GM23338 (cell line): ENCODE measurements at regions not wholly inside any gene's neighbourhood (a gene's known extent, or its start where the extent isn't known, plus 50 kb on each side); places are given as distances from the start of the nearest gene placed in this dataset.

ENCODE experiments used
- ATAC-seq: fragments of 200-7000 bp; cut with Tn5 transposase; 3 replicates; pipeline ENCODE4 v1.9.1; 2020
- DNase-seq: peaks from one replicate; pipeline ENCODE4 v3.0.0-alpha.2; 2015; ENCODE audit warnings: low spot score
- H2AFZ ChIP-seq: fragments of 200-600 bp; sonication (generic); 2 replicates; pipeline ENCODE4 v1.8.0; 2016; ENCODE audit warnings: antibody characterized with exemption, mild to moderate bottlenecking, moderate library complexity
- H3F3A ChIP-seq: fragments of 200-600 bp; sonication (generic); replicated peaks from 2 replicates; pipeline ENCODE4 v1.8.0; 2017; ENCODE audit warnings: antibody characterized with exemption, mixed run types, low read depth
- H3K27ac ChIP-seq: fragments of 200-600 bp; sonication (generic); 2 replicates; pipeline ENCODE4 v1.6.1; 2016; ENCODE audit warnings: low read depth
- H3K27me3 ChIP-seq: fragments of 200-600 bp; sonication (generic); 2 replicates; pipeline ENCODE4 v1.8.0; 2016; ENCODE audit warnings: mild to moderate bottlenecking, mixed run types, moderate library complexity; ENCODE audit not compliant: insufficient read depth
- H3K36me3 ChIP-seq: fragments of 200-600 bp; sonication (generic); 2 replicates; pipeline ENCODE4 v1.8.0; 2016; ENCODE audit warnings: mild to moderate bottlenecking; ENCODE audit not compliant: insufficient read depth
- H3K4me1 ChIP-seq: fragments of 200-600 bp; sonication (generic); 2 replicates; pipeline ENCODE4 v1.8.0; 2016; ENCODE audit warnings: mild to moderate bottlenecking, moderate library complexity; ENCODE audit not compliant: insufficient read depth
- H3K4me2 ChIP-seq: fragments of 200-600 bp; sonication (generic); 2 replicates; pipeline ENCODE4 v1.7.1; 2017; ENCODE audit warnings: mixed run types
- H3K4me3 ChIP-seq: fragments of 200-600 bp; sonication (generic); 2 replicates; pipeline ENCODE4 v1.6.1; 2016; ENCODE audit warnings: mixed run types
- H3K79me2 ChIP-seq: fragments of 200-600 bp; sonication (generic); replicated peaks from 2 replicates; pipeline ENCODE4 v1.8.0; 2017; ENCODE audit warnings: mild to moderate bottlenecking; ENCODE audit not compliant: insufficient read depth
- H3K9me2 ChIP-seq: fragments of 200-600 bp; sonication (generic); 2 replicates; pipeline ENCODE4 v1.8.0; 2017; ENCODE audit not compliant: insufficient read depth
- H4K20me1 ChIP-seq: fragments of 200-600 bp; sonication (generic); replicated peaks from 2 replicates; pipeline ENCODE4 v1.8.0; 2017; ENCODE audit warnings: mild to moderate bottlenecking; ENCODE audit not compliant: insufficient read depth
- H3K27ac Mint-ChIP-seq: 2 replicates; pipeline ENCODE4 v1.8.0; 2020; ENCODE audit warnings: inconsistent platforms, mild to moderate bottlenecking, moderate library complexity, mixed read lengths
- H3K27me3 Mint-ChIP-seq: 3 replicates; pipeline ENCODE4 v1.8.0; 2022; ENCODE audit warnings: low read depth, mild to moderate bottlenecking, moderate library complexity, mixed read lengths, inconsistent platforms; ENCODE audit not compliant: insufficient read depth, poor library complexity
- H3K36me3 Mint-ChIP-seq: 3 replicates; pipeline ENCODE4 v1.8.0; 2021; ENCODE audit warnings: low read depth, mild to moderate bottlenecking, inconsistent platforms, moderate library complexity, mixed read lengths
- H3K4me1 Mint-ChIP-seq: 3 replicates; pipeline ENCODE4 v1.8.0; 2020; ENCODE audit warnings: mild to moderate bottlenecking, inconsistent platforms, mixed read lengths
- H3K4me3 Mint-ChIP-seq: 3 replicates; pipeline ENCODE4 v1.8.0; 2021; ENCODE audit warnings: moderate library complexity, mild to moderate bottlenecking, inconsistent platforms, mixed read lengths
- H3K9me3 Mint-ChIP-seq: 3 replicates; pipeline ENCODE4 v1.8.0; 2020; ENCODE audit warnings: moderate library complexity, mild to moderate bottlenecking, inconsistent platforms, mixed read lengths
- CREB1 ChIP-seq: fragments of 250-450 bp; sonication (Bioruptor Pico); IDR thresholded peaks from 2 replicates; pipeline ENCODE4 v1.5.0; 2020; ENCODE audit warnings: low read depth, mild to moderate bottlenecking, moderate library complexity
- CTCF ChIP-seq, 2 experiments: fragments of 200-600 bp in 1 of 2; sonication (generic) in 1 of 2; conservative IDR thresholded peaks; 2 replicates each; pipeline versions ENCODE4 v1.5.1 to v1.6.1; 2016 to 2017; ENCODE audit warnings: antibody characterized with exemption in 2 of 2, low read depth in 2 of 2, mild to moderate bottlenecking in 2 of 2, moderate library complexity in 1 of 2
- ETS1 ChIP-seq: IDR thresholded peaks from 2 replicates; pipeline ENCODE4 v1.6.1; 2016; ENCODE audit warnings: antibody characterized with exemption
- EZH2 ChIP-seq: fragments of 200-600 bp; sonication (generic); IDR thresholded peaks from one replicate; pipeline ENCODE4 v1.8.0; 2017; ENCODE audit warnings: antibody characterized with exemption, mild to moderate bottlenecking, low read depth; ENCODE audit not compliant: unreplicated experiment
- EZH2phosphoT487 ChIP-seq: fragments of 200-600 bp; sonication (generic); IDR thresholded peaks from one replicate; pipeline ENCODE4 v1.8.1; 2018; ENCODE audit warnings: antibody characterized with exemption; ENCODE audit not compliant: unreplicated experiment
- JUNB ChIP-seq: IDR thresholded peaks from one replicate; pipeline ENCODE4 v1.6.1; 2016; ENCODE audit warnings: antibody characterized with exemption; ENCODE audit not compliant: unreplicated experiment
- NANOG ChIP-seq: IDR thresholded peaks from 2 replicates; pipeline ENCODE4 v1.6.1; 2016; ENCODE audit warnings: antibody characterized with exemption, borderline replicate concordance
- POLR2AphosphoS5 ChIP-seq: IDR thresholded peaks from 2 replicates; pipeline ENCODE4 v1.6.1; 2016; ENCODE audit warnings: antibody characterized with exemption, low read depth
- REST ChIP-seq: IDR thresholded peaks from one replicate; pipeline ENCODE4 v1.6.1; 2018; ENCODE audit warnings: antibody characterized with exemption; ENCODE audit not compliant: unreplicated experiment
- STAT1 ChIP-seq: IDR thresholded peaks from one replicate; pipeline ENCODE4 v1.6.1; 2016; ENCODE audit warnings: antibody characterized with exemption; ENCODE audit not compliant: unreplicated experiment
- ZNF114 ChIP-seq: fragments of 250-450 bp; sonication (Bioruptor Pico); IDR thresholded peaks from 2 replicates; pipeline ENCODE4 v1.5.0; 2020; ENCODE audit warnings: mild to moderate bottlenecking, moderate library complexity
- ZNF331 ChIP-seq: fragments of 250-450 bp; sonication (Bioruptor Pico); IDR thresholded peaks from 2 replicates; pipeline ENCODE4 v1.5.0; 2020; ENCODE audit warnings: low read depth, mild to moderate bottlenecking, moderate library complexity

DNA sequence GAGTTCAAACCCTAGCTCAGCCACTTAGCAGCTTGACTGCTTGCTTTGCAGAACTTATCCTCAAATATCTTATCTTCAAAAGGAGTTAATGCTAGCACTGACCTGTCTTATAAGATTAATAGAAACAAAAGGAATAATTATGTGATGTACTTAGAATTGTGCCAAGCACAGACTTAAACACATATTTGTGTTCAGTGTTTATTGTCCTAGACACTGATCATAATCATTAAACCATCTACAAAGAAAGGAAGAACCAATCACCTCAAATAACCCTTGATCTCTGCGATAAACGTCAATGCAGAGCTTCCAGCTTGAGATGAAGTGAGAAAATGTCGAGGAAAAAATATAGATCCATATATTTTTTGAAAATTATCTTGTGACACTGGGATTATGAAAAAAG, 73.1 kb downstream of the ATXN7L3B start (continued):
- TF ChIP-seq REST, result no peak
- no peak for TF ChIP-seq ZNF331 (CRISPR knock-in tag)
- no peak for TF ChIP-seq EZH2phosphoT487
- TF ChIP-seq EZH2, result no peak
- TF ChIP-seq CREB1, result no peak

- Mint-ChIP-seq H3K4me1 (no peaks in the 10 kb centered on the region), H3K9me3 (no peaks in the 10 kb centered on the region), H3K27ac (no peak overlapping the region), H3K27me3 (no peaks in the 10 kb centered on the region), H3K36me3 (no peaks in the 10 kb centered on the region), H3K4me3 (no peak overlapping the region)
- Histone ChIP-seq H3K79me2 (no peaks in the 10 kb centered on the region), H3K4me3 (no peak overlapping the region), H3K27me3 (no peaks in the 10 kb centered on the region), H3K4me1 (no peaks in the 10 kb centered on the region), H3K36me3 (no peaks in the 10 kb centered on the region), H3K9me2 (no peaks in the 10 kb centered on the region), H3K27ac (no peak overlapping the region), H3F3A (no peaks in the 10 kb centered on the region), H4K20me1 (no peaks in the 10 kb centered on the region), H3K4me2 (no peak overlapping the region), H2AFZ (no peak overlapping the region)
- ATAC-seq (no peak), DNase-seq (no peak)
- TF ChIP-seq EZH2 (no peak), ETS1 (no peak), EZH2phosphoT487 (no peak), CREB1 (no peak), ZNF114 (CRISPR knock-in tag) (no peak), JUNB (no peak), STAT1 (no peak), POLR2AphosphoS5 (no peak), ZNF331 (CRISPR knock-in tag) (no peak), REST (no peak), NANOG (no peak), CTCF (conservative IDR thresholded peaks at IDR 0.05; ENCODE audit: low read depth in 2 of 2) (no peak)
Measured at GRCh38 chr12:74614426-74614825, 76.8 kb downstream of the ATXN7L3B start.
